Aorta (tissue), 5 donors: ENCODE measurements at regions not wholly inside any gene's neighbourhood (a gene's known extent, or its start where the extent isn't known, plus 50 kb on each side); places are given as distances from the start of the nearest gene placed in this dataset.

ENCODE experiments used
- ATAC-seq: fragments of 200-7000 bp; cut with Tn5 transposase; one replicate; pipeline ENCODE4 v1.9.1; 2022; ENCODE audit warnings: moderate library complexity; ENCODE audit not compliant: low FRiP score
- DNase-seq, 2 donors: peaks; one replicate each; pipeline ENCODE4 v3.0.0-alpha.2; 2020
- H3K27ac ChIP-seq, 2 donors: one replicate each; pipeline ENCODE4 v1.5.1; 2013; ENCODE audit warnings: low read length in 2 of 2, mild to moderate bottlenecking in 2 of 2, moderate library complexity in 2 of 2, control low read depth in 1 of 2, inconsistent platforms in 1 of 2, low read depth in 1 of 2
- H3K27me3 ChIP-seq, 2 donors: one replicate each; pipeline ENCODE4 v1.6.1; 2013; ENCODE audit warnings: control low read depth in 1 of 2, low read length in 1 of 2, mild to moderate bottlenecking in 1 of 2, moderate library complexity in 1 of 2; ENCODE audit not compliant: insufficient read depth in 2 of 2, control insufficient read depth in 1 of 2
- H3K36me3 ChIP-seq, 2 donors: one replicate each; pipeline ENCODE4 v1.6.1; 2013; ENCODE audit warnings: control low read depth in 1 of 2, low read length in 1 of 2, mild to moderate bottlenecking in 1 of 2; ENCODE audit not compliant: insufficient read depth in 2 of 2, control insufficient read depth in 1 of 2
- H3K4me1 ChIP-seq, 2 donors: one replicate each; pipeline ENCODE4 v1.6.1; 2013; ENCODE audit warnings: low read length in 2 of 2, control low read depth in 1 of 2, mild to moderate bottlenecking in 1 of 2, moderate library complexity in 1 of 2; ENCODE audit not compliant: insufficient read depth in 2 of 2, control insufficient read depth in 1 of 2
- H3K4me3 ChIP-seq, 2 donors: one replicate each; pipeline ENCODE4 v1.5.1; 2013; ENCODE audit warnings: low read length in 2 of 2, control low read depth in 1 of 2, mild to moderate bottlenecking in 1 of 2
- H3K9me3 ChIP-seq: one replicate; pipeline ENCODE4 v1.6.1; 2013; ENCODE audit warnings: mild to moderate bottlenecking, low read length; ENCODE audit not compliant: control insufficient read depth
- WGBS, 2 donors: extraction: QIAGEN DNeasy Blood & Tissue Kit; methylation state at CpG; one replicate each; pipeline ENCODE4 v1.1.7; 2013; 5-methylcytosine and 5-hydroxymethylcytosine counted together
- intact Hi-C, 2 donors: fragments of 100-400 bp; cut with DNase I; formaldehyde crosslinking; loops; one replicate each; pipeline versions ENCODE4 v1.14.2 to v1.15.0; 2022
- donor health status: healthy with polysubstance abuse.
- donor health status: Bipolar disorder and iron deficiency.
- donor health status: DM: no; HTN: no; CAD: no.
- donor health status: DM: no; HTN: no; CAD: no.
- donor health status: DM: yes; HTN: yes; CAD: no.

DNA sequence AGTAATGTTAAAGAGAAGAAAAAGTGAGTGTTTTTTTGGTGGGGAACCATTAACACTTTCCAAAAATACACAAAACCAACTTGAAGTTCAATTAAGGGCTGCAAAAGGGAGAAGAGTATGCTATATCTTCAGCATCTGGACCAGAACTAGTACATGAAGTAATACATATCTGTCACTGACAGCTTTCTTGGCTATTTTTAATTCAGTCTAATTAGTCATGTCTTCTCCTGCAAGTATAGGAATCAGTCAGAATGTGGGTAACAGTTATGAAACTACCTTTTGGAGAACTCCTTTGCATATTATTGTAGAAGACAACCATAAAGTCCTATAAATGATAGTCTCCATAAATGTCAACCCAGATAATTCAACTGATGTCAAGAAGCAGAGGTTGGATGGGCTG lies 901.2 kb downstream of the TTLL7 start:
- H3K9me3 ChIP-seq = no peaks in the 10 kb centered on the region
- no peaks in the 10 kb centered on the region for H3K27me3 ChIP-seq
- no peak for DNase-seq
- intact Hi-C loops = no loop called here
- no peak overlapping the region for H3K4me3 ChIP-seq
- no peaks in the 10 kb centered on the region for H3K36me3 ChIP-seq
- ATAC-seq = no peak
- peaks cover 0 to 2% of the 10 kb centered on the region in 2 donors for H3K4me1 ChIP-seq
- H3K27ac ChIP-seq = no peak overlapping the region

DNA sequence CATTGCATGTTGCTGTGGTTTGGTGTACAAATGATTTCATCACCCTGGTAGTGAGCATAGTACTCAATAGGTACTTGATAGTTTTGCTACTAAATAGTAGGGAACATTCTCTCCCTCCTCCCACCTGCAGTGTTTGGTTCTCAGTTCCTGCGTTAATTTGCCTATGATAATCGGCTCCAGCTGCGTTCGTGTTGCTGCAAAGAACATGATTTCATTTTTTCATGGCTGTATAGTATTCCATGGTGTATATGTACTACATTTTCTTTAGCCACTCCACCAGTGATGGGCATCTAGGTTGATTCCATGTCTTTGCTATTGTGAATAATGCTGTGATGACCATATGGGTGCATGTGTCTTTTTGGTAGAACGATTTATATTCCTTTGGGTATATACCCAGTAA lies 903.4 kb downstream of the TTLL7 start:
- 97 to 100% methylated on average over 5 of the region's 5 CpGs for WGBS, 2 donors
- Histone ChIP-seq H3K27me3 (no peaks in the 10 kb centered on the region), H3K36me3 (no peaks in the 10 kb centered on the region), H3K27ac (no peak overlapping the region), H3K4me3 (no peak overlapping the region), H3K9me3 (no peaks in the 10 kb centered on the region), H3K4me1 (peaks cover 0 to 2% of the 10 kb centered on the region in 2 donors)
- no peak for ATAC-seq
- DNase-seq = no peak
- intact Hi-C loops = no loop called here

DNA sequence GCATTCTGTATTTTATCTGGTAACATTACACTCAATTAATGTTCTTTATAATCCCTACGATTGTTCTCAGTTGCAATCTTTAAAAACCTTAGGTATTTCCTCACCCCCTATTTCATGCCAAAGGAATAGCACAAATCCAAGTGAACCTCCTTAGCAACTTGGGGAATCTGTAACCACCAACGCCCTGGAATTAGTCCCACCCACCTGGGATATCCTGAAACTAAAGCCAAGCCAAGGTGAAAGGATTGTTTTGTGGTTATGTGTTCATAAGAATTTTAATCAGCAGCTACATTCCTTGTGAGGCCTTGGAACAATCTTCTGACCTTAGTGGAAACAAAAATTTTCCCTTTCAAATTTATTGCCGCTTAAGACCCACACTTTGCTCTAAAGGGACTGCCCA lies 908.7 kb downstream of the TTLL7 start:
- intact Hi-C loops = no loop called here
- Histone ChIP-seq H3K27me3 (no peaks in the 10 kb centered on the region), H3K36me3 (no peaks in the 10 kb centered on the region), H3K4me1 (no peaks in the 10 kb centered on the region), H3K9me3 (no peaks in the 10 kb centered on the region), H3K4me3 (no peak overlapping the region), H3K27ac (no peak overlapping the region)
- ATAC-seq (no peak), DNase-seq (no peak)
- 91% methylated on average over 3 of the region's 3 CpGs for WGBS, 2 donors

DNA sequence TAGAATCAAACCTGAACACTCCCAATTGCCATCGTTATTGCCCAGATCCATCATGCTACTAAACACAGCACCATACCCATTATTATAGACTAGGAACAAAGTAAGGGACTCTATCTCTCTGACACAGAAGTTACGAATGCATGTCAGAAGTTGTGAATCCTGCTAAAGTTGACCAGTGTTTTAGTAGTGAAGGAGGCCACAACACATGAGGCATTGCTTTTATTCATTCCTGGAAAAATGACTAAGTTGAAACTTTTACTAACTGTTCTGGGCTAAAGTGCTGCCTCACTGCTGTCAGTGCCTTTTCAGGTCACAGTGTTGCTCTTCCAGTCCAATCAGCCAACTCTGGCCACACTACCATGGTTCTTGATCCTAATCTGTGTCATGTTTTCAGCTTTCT lies 911.1 kb downstream of the TTLL7 start:
- intact Hi-C loops = no loop called here
- no peak for DNase-seq
- 96% methylated on average over 2 of the region's 2 CpGs for WGBS, 2 donors
- Histone ChIP-seq H3K4me3 (no peak overlapping the region), H3K4me1 (no peaks in the 10 kb centered on the region), H3K27me3 (no peaks in the 10 kb centered on the region), H3K9me3 (no peaks in the 10 kb centered on the region), H3K27ac (no peak overlapping the region), H3K36me3 (no peaks in the 10 kb centered on the region)
- ATAC-seq = no peak

DNA sequence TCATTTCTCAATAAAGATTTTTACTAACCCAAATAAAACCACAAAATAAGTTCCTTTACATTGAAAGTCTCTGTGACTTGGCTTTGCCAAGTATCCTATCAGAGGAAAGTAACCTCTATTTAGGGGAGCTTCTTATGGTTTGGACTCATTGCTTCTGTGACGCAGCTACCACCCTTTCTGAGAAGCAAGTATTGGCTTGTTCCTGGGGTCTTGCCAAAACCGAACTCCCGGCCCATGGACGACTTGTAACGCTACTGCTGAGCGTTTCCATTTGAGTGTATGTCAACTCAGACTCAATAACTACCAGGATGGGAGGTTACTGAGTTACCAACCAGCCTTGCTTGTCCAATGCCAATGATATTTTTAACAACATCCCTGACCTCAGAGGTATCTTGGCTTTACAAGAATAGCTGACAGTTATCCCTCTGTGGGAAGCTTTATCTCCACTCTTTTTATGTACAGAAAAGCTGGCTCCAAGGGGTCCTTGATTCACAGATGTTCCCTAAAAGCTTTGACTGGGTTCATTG lies 911.9 kb downstream of the TTLL7 start:
- 95 to 97% methylated on average over 6 of the region's 6 CpGs for WGBS, 2 donors
- H3K27me3 ChIP-seq = no peaks in the 10 kb centered on the region
- no peak for ATAC-seq
- no peak for DNase-seq
- no peaks in the 10 kb centered on the region for H3K9me3 ChIP-seq
- no peak overlapping the region for H3K27ac ChIP-seq
- H3K4me1 ChIP-seq = no peaks in the 10 kb centered on the region
- no peaks in the 10 kb centered on the region for H3K36me3 ChIP-seq
- intact Hi-C loops = no loop called here
- no peak overlapping the region for H3K4me3 ChIP-seq

DNA sequence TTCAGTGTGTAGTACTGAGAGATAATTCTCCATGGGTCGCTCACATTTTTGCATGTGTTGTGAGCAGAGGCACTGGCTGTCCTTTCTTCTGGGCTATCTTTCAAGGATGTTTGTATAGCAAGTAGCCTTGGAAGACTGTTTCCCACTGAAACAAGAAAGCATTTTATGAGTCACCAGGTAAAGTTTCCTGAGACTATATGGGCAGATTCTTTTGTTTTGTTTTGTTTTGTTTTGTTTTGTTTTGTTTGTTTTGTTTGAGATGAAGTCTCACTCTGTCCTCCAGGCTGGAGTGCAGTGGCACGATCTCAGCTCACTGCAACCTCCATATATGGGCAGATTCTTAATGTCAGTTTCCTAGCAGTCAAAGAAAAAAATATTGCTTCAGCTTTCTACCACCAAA lies 912.6 kb downstream of the TTLL7 start:
- H3K4me1 ChIP-seq = no peaks in the 10 kb centered on the region
- no peaks in the 10 kb centered on the region for H3K27me3 ChIP-seq
- H3K4me3 ChIP-seq = no peak overlapping the region
- no peak for DNase-seq
- intact Hi-C loops = no loop called here
- H3K27ac ChIP-seq = no peak overlapping the region
- no peaks in the 10 kb centered on the region for H3K36me3 ChIP-seq
- H3K9me3 ChIP-seq = no peaks in the 10 kb centered on the region
- WGBS, 2 donors = 24 to 41% methylated on average over 2 of the region's 2 CpGs
- ATAC-seq = no peak

DNA sequence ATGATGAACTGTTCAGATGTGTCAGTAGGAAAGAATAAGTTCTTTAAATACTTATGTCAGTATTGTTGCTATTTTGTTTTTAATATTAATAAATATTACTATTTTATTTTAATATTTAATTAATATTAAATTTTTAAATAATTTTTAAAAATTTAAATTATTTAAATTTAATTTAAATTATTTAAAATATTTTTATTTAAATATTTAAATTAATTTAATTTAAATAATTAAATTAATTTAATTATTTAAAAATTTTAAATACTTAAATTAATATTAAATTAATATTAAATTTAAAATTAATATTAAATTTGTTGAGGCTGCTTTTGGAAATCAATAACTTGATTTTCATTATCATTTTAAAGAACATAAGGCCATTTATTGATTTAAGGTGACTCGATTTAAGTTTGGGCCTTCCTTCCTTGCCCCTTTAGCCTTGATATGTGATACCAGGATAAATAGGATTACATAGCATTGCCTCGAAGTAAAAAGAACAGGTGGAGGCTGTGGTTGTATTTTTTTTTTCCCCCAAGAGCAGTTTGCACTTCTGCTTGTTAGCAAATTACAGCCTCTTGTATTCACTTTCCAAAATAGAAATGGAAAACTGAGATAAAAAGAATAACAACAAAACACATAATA lies 915.2 kb downstream of the TTLL7 start:
- ATAC-seq (no peak), DNase-seq (no peak)
- Histone ChIP-seq H3K4me3 (no peak overlapping the region), H3K36me3 (no peaks in the 10 kb centered on the region), H3K9me3 (no peaks in the 10 kb centered on the region), H3K4me1 (no peaks in the 10 kb centered on the region), H3K27me3 (no peaks in the 10 kb centered on the region), H3K27ac (no peak overlapping the region)
- intact Hi-C loops = no loop called here
- WGBS, 2 donors = 94 to 96% methylated on average over 2 of the region's 2 CpGs

DNA sequence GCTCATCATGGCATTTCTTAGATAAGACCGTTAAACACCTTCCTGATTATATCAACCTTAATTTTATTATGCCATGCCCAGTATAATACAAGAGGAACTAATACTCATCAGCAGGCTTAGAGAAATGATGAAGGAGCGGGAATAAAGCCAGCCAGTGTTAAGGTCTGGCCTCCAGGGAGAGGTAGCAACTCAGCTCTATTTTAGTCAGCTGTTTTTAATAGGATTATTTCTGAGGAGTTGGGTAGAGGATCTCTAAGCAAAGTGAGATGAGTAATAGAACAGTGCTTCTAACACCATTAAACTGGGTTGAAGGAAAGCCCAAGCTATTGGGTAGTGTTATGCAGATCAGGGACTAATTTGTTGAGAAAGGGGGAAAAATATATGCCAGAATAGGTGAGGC lies 921.5 kb downstream of the TTLL7 start:
- Histone ChIP-seq H3K36me3 (no peaks in the 10 kb centered on the region), H3K4me1 (no peaks in the 10 kb centered on the region), H3K27ac (no peak overlapping the region), H3K4me3 (no peak overlapping the region), H3K27me3 (no peaks in the 10 kb centered on the region), H3K9me3 (no peaks in the 10 kb centered on the region)
- intact Hi-C loops = no loop called here
- WGBS, 2 donors = 81 to 87% methylated on average over 2 of the region's 2 CpGs
- no peak for ATAC-seq
- DNase-seq = no peak

DNA sequence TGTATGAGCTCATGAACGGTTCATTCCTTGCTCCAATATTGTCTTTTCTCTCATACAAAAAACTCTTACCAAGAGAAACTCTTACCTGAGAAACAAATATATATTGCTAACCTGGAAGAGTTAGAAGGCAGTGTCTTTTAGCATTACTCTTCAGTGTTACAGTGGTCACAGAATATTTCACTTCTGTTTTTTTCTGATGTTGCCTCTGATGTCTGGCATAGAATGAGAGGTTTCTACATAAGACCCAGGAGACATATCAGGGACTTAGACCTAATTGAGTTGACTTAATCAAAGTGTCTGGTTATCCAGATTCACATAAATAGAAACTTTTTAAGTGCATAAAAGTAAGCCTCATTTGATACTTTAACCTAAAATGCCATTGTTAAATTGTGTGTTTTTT lies 923.8 kb downstream of the TTLL7 start:
- H3K4me3 ChIP-seq = no peak overlapping the region
- H3K27ac ChIP-seq = no peak overlapping the region
- no peaks in the 10 kb centered on the region for H3K36me3 ChIP-seq
- intact Hi-C loops = no loop called here
- no peak for DNase-seq
- H3K27me3 ChIP-seq = no peaks in the 10 kb centered on the region
- peaks cover 2% of the 10 kb centered on the region for H3K9me3 ChIP-seq
- 90 to 96% methylated on average over 1 of the region's 1 CpG for WGBS, 2 donors
- no peak for ATAC-seq
- H3K4me1 ChIP-seq = no peaks in the 10 kb centered on the region
